Lower leg skin (tissue), 3 donors: ENCODE measurements at regions not wholly inside any gene's neighbourhood (a gene's known extent, or its start where the extent isn't known, plus 50 kb on each side); places are given as distances from the start of the nearest gene placed in this dataset.

Experiments used
- POLR2A ChIP-seq, 2 donors: fragments of 450-650 bp; IDR thresholded peaks; one replicate each; pipeline ENCODE4 v1.6.1; 2016 to 2017; ENCODE audit warnings: antibody characterized with exemption in 2 of 2, mild to moderate bottlenecking in 1 of 2, moderate library complexity in 1 of 2
- TF ChIP-seq, protein P1 (sequence below), 3 donors: fragments of 450-650 bp; IDR thresholded peaks; one replicate each; pipeline ENCODE4 v1.5.1; 2016; ENCODE audit warnings: antibody characterized with exemption in 3 of 3, mild to moderate bottlenecking in 3 of 3, moderate library complexity in 2 of 3

DNA sequence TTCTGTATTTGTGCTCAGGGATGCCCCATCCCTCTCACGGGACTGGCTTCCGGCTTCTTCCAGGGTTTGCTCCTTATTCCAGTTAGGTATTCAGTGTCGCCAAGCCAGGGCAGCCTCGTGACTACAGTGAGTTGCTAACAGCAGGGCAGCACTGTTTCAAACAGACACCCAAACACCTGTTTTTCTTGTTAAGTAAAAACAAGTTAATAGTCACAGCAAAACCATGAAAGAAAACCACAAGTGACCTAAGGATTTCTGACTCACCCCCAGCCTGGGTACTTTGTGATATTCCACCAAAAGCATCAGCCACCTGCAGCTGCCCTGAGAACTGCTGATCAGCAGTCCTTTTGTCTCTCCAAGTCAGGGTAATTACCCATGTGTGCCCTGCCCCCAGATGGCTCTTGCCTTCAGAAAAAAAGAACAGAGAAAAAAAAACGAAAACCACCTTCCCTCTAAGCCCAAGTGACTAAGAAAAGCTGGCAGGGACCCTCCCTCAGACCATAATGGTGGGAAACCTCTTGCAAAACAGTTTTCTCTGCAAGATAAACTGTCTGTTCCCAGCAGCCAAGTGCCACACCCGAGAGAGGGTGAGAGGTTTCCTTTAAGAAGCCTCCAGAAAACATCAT lies 178.2 kb downstream of the ANAPC1 start:
- TF ChIP-seq, protein P1, sequence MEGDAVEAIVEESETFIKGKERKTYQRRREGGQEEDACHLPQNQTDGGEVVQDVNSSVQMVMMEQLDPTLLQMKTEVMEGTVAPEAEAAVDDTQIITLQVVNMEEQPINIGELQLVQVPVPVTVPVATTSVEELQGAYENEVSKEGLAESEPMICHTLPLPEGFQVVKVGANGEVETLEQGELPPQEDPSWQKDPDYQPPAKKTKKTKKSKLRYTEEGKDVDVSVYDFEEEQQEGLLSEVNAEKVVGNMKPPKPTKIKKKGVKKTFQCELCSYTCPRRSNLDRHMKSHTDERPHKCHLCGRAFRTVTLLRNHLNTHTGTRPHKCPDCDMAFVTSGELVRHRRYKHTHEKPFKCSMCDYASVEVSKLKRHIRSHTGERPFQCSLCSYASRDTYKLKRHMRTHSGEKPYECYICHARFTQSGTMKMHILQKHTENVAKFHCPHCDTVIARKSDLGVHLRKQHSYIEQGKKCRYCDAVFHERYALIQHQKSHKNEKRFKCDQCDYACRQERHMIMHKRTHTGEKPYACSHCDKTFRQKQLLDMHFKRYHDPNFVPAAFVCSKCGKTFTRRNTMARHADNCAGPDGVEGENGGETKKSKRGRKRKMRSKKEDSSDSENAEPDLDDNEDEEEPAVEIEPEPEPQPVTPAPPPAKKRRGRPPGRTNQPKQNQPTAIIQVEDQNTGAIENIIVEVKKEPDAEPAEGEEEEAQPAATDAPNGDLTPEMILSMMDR (IDR thresholded peaks at IDR 0.05), result no peak
- TF ChIP-seq POLR2A (IDR thresholded peaks at IDR 0.05), result no peak
